DMS53 (cell line): ENCODE measurements at regions not wholly inside any gene's neighbourhood (a gene's known extent, or its start where the extent isn't known, plus 50 kb on each side); places are given as distances from the start of the nearest gene placed in this dataset.
A peak's percentile ranks its signal among the peaks of the same experiment; 100 is the strongest.
"Not testable (repeated sequence)": the region's sequence is repeated elsewhere in the genome, so short reads cannot be mapped to it uniquely, and the experiment has no call there.

Experiments
- DNase-seq: peaks from one replicate; lab custom pipeline; 2025; lab: John Stamatoyannopoulos, UW

- DNase-seq: no peak
These were observed 149.3 kb downstream of the TGFB2 start for GRCh38 chr1:218494449-218494852.

- no peak for DNase-seq
These were observed 150.8 kb downstream of the TGFB2 start for GRCh38 chr1:218495931-218496330.

- peak; percentile 62 for DNase-seq
These were observed 151.4 kb downstream of the TGFB2 start for GRCh38 chr1:218496561-218496960.

GRCh38 chr1:218498056-218498938 is 153.2 kb downstream of the TGFB2 start:
- DNase-seq: peak; percentile 43

GRCh38 chr1:218499011-218499691 is 154.0 kb downstream of the TGFB2 start:
- DNase-seq: no peak

- no peak for DNase-seq
These were observed 154.8 kb downstream of the TGFB2 start for GRCh38 chr1:218499911-218500310.

GRCh38 chr1:218501161-218501560 is 156.0 kb downstream of the TGFB2 start:
- no peak for DNase-seq

- DNase-seq: no peak
These were observed 157.2 kb downstream of the TGFB2 start for GRCh38 chr1:218502383-218502782.

GRCh38 chr1:218503102-218503501 is 158.0 kb downstream of the TGFB2 start:
- no peak for DNase-seq

- peak; percentile 45 for DNase-seq
These were observed 162.3 kb downstream of the TGFB2 start for GRCh38 chr1:218507355-218508002.

- peak; percentile 10 for DNase-seq
These were observed 165.1 kb downstream of the TGFB2 start for GRCh38 chr1:218510153-218510772.

- DNase-seq: no peak
These were observed 168.2 kb downstream of the TGFB2 start for GRCh38 chr1:218513328-218513727.

GRCh38 chr1:218514689-218515088 is 169.6 kb downstream of the TGFB2 start:
- no peak for DNase-seq

- DNase-seq: no peak
These were observed 171.4 kb downstream of the TGFB2 start for GRCh38 chr1:218516526-218516925.

GRCh38 chr1:218517459-218517858 is 172.3 kb downstream of the TGFB2 start:
- DNase-seq: no peak

GRCh38 chr1:218518216-218518740 is 173.1 kb downstream of the TGFB2 start:
- no peak for DNase-seq

GRCh38 chr1:218520646-218521045 is 175.5 kb downstream of the TGFB2 start:
- not testable (repeated sequence) for DNase-seq

- DNase-seq: peak; percentile 85
These were observed 176.5 kb downstream of the TGFB2 start for GRCh38 chr1:218521414-218522169.

- peak; percentile 37 for DNase-seq
These were observed 179.4 kb downstream of the TGFB2 start for GRCh38 chr1:218524526-218524925.

GRCh38 chr1:218525031-218525430 is 179.9 kb downstream of the TGFB2 start:
- DNase-seq: no peak
